NCI-H82 (cell line): ENCODE measurements at regions not wholly inside any gene's neighbourhood (a gene's known extent, or its start where the extent isn't known, plus 50 kb on each side); places are given as distances from the start of the nearest gene placed in this dataset.

Experiments used
- DNase-seq: peaks from one replicate; lab custom pipeline; 2025; lab: John Stamatoyannopoulos, UW

DNA sequence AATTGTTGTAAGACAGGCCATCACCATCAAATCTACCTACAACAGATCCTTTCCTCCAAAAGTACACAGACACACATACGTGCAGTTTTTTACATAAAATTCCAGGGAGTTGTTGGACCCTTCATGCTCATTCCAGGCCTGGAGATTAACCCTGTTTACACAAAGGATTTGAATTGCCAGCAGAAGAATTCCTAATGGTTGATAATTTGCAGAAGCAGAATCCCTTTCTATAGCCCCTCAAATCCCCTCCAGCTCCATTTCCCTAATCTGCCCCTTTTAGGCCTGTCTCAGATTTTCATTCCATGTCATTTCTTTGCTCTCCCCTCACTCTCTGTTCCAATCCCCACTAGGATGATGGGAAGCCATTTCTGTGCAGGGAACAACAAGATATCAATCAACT is 102.9 kb upstream of the TOX3 start:
- peak; percentile 59 for DNase-seq

DNA sequence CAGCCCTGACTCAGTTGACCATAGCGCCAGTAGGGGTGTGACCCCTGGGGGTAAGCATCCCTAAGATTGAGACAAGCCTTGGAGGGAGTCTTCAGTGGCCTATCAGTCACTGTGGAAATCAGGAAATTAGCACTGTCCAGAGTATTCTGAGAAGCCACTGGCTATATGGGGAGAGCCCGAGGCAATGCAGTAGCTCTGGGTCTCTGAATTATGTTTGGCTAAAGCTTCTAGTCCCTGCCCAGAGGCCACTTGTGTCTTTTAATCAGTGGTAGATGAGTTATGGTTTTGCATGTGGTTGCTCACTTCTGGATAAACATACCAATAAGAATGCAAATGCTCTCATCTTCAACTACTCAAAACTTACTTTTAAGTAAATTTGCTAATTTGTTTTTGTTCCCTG is 100.6 kb upstream of the TOX3 start:
- no peak for DNase-seq

DNA sequence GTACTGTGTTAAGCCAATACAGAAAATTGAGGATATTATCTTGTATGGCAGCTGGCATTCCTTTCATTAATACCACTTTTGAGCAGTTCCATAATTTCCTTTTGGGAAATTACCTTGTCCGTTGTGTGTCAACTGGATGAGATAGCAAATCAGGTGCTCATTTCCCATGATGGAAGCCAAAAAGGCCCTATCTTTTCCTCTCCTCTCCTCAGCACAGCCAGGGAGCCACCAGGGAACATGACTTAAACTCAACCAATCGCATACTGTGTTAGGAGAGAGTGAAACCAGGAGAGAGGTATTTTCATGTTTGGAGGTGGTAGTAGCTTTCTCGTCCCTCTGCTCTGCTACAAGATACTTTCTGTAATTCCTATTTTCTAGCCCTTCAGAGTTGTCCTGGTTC is 96.1 kb upstream of the TOX3 start:
- DNase-seq, result no peak

DNA sequence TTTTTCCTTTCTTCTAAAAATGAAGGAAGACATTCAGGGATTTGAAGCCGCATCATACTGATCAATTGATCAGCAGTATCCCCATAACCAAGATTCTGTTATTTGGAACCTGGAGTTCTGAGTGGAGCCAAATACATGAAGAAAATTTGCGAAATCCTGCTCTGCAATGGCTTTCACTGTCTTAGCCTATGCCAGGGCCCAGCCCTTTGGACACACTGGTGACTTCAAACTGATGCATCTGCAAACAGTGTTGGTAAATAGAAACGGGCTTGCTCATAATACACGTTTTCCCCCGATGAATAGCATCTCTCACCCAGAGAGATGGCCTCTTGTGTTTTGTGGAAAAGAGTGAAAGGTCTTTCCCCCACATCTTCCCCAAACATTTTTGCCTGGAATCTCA is 87.6 kb upstream of the TOX3 start:
- no peak for DNase-seq

DNA sequence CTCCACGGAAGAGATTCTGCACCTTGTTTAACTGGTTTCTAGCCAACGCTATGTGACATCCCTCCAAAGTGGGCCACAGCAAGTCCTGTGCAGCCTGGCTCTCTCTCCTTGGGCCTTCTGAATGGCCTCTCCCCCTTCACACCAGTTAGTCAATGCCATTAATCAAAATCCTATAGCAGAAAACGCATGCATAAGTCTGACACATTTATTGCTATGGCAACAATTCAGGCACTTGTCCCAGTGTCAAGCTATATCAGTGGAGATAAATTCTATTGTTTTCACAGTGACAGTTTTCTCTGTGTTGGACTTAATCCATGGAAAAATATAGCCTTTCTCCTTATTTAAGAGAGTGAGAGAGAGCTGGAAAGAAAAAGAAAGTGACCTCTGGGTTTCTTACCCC is 87.2 kb upstream of the TOX3 start:
- DNase-seq, result no peak

DNA sequence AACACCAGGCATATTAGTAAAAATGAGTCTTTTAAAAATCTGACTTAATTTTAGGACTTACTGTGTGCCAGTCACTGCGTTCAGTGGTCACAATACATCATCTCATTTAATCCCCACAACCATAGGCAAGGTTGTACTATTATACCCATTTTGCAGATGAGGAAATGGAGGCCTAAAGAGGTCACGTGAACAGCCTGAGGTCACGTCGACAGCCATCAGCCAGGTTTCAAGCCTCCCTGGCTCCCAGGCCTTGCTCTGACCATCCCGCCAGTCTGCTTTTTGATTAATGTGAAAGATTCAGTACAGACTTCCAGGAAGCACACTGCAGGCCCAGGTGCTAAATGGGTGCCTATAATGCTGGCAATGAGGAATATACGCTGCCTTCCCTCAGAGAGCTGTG is 86.3 kb upstream of the TOX3 start:
- DNase-seq, result no peak

DNA sequence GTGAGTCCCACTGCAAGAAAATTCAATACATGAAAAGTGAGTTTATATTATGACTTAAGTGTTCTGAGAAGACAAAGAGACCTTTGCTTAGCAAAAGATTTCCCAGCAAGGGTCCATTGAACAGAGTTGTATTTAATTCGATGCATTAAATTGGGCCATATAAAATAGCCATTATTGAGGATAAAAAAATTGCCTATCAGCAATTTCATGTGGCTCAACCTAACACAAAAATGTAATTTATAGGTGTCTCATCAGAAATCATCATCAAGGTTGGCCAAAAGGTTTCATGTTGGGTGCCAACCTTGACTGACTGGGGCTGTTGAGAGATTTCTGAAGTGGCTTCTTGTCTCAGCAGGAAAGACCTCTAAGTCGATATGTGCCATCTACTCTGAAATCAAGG is 84.8 kb upstream of the TOX3 start:
- no peak for DNase-seq

DNA sequence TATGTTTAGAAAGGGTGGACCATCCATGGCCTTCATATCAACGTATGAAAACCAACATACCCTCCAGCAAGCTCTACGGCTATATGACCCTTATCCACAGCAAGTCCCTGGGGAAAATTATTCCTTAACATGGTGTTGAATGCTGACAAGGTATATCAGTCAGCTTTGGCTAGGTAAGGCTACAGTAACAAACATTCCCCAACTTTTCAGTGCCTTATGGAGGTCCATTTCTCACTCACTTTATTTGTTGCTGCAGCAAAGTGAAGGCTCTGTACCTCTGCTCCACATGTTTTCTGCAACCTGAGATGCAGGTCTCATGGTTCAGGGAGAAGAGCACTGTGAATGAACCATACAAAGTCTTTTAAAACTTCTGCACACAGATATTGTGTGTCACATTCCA is 83.8 kb upstream of the TOX3 start:
- no peak for DNase-seq

DNA sequence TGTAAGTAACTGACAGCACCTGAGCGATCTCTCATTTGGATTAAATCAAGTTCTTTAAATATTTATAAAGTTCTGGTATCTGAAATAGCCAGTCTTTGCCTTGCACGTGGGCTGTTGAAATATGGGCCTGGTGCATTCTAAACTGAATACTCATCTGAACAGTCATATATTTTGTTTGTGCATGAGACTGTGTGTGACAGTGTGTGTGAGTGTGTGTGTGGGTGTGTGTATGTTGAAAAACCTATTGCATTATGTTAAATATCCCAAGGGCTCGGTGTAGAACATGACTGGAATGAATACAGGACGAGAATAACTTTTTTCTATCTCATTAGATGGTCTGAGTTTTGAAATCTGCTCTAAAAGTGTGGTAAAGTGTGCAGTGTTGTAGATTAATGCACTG is 82.4 kb upstream of the TOX3 start:
- no peak for DNase-seq

DNA sequence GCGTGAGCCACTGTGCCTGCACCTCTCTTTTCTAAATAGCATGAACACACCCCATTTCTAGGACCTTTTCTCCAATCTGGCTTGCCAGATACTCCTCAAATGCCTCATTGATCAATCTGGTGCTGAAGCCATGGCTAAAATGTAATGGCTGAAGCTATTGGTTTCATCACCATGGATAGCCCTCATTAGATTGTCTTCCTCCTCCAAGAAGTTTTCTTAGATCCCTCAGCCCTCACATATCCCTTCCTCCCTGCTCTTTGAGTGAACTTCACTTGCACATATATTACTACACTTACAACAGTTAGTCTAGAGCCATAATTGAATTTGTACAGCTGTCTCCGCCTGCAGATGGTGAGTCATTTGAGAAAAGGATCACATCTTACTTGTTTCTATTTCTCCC is 77.9 kb upstream of the TOX3 start:
- no peak for DNase-seq

DNA sequence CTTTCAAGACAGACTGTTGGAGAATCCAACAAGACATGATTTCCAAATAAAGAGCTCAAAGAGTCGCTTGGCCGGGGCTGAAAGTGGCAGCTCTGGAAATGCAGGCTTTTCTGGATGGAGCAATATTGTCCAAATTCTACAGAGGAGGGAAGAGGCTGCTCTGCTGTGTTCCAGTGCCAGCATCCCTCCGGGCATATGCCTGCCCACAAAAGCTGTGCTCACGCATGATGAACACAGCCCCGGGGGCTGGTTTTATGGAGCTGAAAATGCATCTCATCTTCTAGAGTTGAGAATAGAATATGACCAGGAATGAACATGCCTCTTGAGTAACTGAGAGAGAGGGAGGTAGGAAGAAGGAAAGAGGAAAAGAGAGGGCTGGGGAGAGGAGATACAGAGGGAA is 74.7 kb upstream of the TOX3 start:
- no peak for DNase-seq

DNA sequence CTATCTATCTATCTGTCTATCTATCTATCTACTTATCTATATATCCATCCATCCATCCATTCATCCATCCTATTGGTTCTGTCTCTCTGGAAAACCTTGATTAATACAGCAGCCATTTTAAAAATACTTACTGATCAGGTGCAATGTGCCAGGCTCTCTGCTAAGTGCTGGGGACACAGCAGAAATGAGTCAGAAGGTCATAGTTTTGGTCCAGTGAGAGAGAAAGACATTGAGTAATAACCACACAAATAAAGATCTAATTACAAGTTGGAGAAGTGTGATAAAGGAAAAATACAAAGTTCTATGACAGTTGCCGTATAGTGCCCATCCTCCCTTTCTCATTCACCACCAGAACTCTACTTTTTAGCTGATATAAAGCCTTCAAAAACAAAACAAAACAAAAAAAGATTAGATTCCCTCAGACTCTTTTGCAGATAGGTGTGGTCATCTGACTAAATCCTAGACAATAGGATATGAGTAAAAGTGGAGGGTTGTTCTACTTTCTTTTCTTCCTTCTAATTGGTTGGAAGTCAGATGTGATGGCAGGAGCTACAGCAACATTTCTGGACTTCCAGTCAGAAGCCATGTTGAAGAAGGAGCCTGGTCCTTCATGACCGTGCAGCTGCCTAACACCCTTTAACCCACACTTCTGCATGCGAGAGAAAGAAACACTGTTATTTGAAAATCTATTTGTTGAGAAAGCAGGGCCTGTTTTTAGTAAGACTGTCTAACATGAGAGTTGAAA is 72.0 kb upstream of the TOX3 start:
- DNase-seq, result no peak

DNA sequence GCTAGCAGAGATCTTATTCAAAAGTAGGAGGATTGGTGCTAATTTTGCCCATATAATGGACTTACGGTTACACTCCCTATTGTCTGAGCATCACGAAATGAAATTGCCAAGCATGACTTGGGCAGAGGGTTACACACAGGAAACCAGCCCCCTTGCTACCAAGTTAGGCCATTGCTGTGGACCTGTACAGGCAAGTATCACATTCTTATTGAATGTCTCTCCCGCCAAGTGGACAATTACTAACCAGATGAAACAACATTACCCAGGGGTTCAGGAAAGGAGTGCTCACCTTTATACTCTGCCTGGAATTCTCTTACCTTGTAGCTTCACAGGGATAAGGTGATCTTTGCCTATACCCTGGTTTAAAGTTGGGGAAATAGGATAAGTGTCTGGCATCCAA is 70.6 kb upstream of the TOX3 start:
- no peak for DNase-seq

DNA sequence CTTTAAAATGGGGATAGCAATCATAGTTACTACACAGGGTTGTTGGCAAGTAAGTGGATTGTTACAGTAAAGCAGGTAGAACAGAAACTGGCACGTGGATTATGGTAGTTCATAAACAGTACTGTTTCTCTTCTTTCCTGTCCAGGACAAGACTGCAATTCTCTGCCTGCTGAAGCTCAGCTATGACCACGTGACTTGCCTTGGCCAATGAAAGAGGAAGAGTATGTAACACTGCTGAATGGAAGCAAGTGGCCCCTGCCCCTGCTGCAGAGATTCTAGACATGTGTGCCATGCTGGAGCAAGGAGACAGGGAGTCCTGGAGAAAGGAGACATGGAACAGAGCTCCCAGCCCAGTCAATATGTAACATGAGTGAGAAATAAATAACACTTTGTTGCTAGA is 66.6 kb upstream of the TOX3 start:
- DNase-seq, result no peak

DNA sequence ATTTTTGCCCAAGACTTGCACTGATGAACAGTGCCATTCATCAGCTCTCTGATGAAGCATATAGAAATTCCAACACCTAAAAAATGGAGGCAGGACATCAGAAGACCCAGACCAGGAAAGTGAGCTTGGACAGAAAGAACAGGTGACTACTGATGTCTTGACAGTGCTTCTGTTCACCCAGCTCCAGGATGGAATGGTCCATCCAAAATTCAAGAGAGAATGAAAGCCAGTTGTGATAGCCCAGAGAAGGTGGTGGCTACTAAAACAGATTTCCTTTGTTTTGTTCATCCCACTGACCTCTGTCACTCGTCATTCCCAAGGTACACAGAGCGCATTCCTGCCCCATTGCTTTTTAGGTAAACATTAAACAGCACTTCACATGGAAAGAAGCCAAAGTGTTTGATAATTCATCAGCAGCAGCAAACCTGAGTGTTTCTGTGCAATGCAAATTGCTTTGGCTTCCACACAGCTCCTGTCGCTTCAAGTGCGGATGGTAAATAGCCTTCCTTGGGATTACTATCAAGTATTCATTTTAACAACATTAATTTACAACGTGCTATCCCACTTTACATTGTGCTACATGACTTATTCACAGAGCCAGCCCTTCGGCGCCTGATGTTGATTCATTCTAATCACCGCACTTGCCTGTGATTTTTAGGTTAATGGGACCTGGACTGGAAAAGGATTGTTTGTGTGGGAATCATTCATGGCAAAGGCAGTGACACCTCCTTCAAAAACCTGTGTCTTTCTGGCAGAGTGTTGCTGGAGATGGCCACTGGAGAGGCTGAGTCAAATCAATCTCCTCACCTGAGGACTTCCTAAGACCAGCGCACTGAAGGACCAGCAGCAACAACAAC is 65.1 kb upstream of the TOX3 start:
- DNase-seq, result no peak

DNA sequence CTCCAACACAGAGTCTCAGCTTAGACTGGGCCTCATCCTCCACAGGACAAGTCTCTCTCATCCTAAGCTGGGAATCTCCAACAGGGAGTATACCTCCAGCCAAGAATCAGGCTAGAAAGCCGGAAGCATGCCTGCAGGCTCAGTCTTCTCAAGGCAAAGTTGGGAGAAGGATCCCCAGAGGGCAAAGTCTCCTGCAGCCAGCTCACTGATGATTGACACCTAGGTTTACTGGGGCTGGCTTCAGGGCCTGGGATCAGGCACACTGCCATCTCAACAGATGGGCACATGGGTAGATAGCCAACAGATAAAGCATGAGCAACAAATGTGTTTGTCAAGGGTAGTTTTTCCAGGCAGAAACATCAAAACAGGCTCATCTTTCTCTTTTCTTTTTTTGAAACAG is 56.1 kb upstream of the TOX3 start:
- no peak for DNase-seq

DNA sequence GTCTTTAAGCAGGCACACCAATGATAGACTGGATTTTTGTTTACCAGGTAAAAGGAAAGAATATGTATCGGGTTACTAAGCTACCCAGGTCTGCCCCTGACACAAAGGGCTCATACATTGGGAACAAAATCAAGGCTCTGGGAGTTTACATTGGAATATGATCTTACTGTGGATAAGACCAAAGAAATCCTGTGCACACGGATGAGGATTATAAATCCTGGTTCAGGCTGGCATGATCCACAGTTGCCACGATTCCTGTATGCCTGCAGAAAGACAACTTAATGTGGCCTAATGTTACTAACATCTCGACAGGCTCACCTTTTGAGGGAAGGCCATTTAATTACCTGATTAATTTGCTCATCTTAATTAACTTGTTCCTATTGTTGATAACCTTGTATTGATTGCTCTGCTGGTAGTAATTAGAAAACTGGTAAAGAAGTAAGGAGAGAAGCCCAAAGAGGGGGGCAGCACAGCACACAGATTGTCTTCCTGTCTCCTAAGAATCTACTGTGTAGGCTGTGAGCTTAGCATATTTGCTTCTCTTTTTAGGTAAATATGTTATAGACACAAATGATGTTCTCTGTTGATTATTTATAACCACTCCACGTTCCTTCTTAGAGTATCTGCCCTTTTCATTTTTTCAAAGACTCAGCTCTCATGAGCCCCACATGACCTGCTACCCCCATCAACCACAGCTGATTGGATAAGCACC is 51.0 kb upstream of the TOX3 start:
- DNase-seq, result peak; percentile 56

DNA sequence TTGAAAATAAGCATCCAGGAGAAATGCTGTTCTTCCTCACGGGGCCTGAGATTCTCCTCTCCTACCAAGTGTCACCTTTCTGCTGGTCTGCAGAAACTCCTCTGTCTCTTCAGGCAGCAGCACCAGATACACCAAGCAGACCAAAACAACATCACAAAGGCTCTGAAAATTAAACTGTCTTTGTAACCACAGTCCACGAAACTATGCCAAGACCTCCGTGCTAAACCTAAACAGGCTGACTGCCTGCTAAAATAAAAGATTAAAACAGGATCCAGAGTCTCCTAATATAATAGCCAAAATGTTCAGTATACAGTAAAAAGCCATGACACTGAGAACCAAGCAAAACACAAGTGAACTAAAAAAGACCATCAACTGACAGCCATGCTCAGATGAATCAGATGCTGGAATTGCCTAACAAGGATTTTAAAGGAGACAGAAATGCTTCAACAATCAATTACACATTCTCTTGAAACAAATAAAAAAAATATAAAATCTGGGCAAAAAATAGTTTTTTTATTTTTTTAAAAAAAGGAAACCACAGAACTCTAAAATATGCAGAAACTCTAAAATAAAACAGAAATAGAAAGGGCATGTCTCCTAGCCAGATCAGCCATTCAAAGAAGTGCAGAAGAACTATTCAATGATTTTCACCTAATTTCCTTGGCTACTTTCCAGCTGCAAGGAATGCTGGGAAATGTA is 50.3 kb upstream of the TOX3 start:
- no peak for DNase-seq
